HepG2 (cell line): ENCODE measurements at regions not wholly inside any gene's neighbourhood (a gene's known extent, or its start where the extent isn't known, plus 50 kb on each side); places are given as distances from the start of the nearest gene placed in this dataset.

Experiments
- ARID2 ChIP-seq: sonication (generic); formaldehyde crosslinking; IDR thresholded peaks from 2 replicates; pipeline ENCODE4 v1.8.1; 2022; ENCODE audit warnings: mild to moderate bottlenecking, missing genetic modification reagents, borderline replicate concordance
- ARNT2 ChIP-seq: sonication (generic); formaldehyde crosslinking; IDR thresholded peaks from 2 replicates; pipeline ENCODE4 v1.8.0; 2022; ENCODE audit warnings: mild to moderate bottlenecking, low read depth, missing genetic modification reagents, moderate library complexity
- NFYC ChIP-seq: IDR thresholded peaks from 2 replicates; pipeline ENCODE4 v1.6.1; 2016; ENCODE audit warnings: missing genetic modification reagents, missing compliant biosample characterization
- RFXAP ChIP-seq: sonication (generic); formaldehyde crosslinking; IDR thresholded peaks from 2 replicates; pipeline ENCODE4 v1.4.0; 2020; ENCODE audit warnings: missing genetic modification reagents, borderline replicate concordance
- SP2 ChIP-seq: sonication (generic); formaldehyde crosslinking; IDR thresholded peaks from 2 replicates; pipeline ENCODE4 v1.5.1; 2020; ENCODE audit warnings: mild to moderate bottlenecking, missing genetic modification reagents
- ZFP1 ChIP-seq: IDR thresholded peaks from 2 replicates; pipeline ENCODE4 v1.6.1; 2016
- ZFP36L1 ChIP-seq: sonication (generic); formaldehyde crosslinking; IDR thresholded peaks from 2 replicates; pipeline ENCODE4 v1.8.0; 2022; ENCODE audit warnings: mild to moderate bottlenecking, missing genetic modification reagents, moderate library complexity
- ZNF224 ChIP-seq: sonication (generic); formaldehyde crosslinking; IDR thresholded peaks from 2 replicates; pipeline ENCODE4 v1.5.0; 2020; ENCODE audit warnings: mild to moderate bottlenecking, missing genetic modification reagents
- ZNF24 ChIP-seq: fragments of 450-650 bp; IDR thresholded peaks from 2 replicates; pipeline ENCODE4 v1.6.1; 2017; ENCODE audit warnings: antibody characterized with exemption, mild to moderate bottlenecking
- ZNF383 ChIP-seq: sonication (generic); formaldehyde crosslinking; IDR thresholded peaks from 2 replicates; pipeline ENCODE4 v1.4.0; 2020; ENCODE audit warnings: missing genetic modification reagents, mild to moderate bottlenecking, borderline replicate concordance
- ZNF674 ChIP-seq: sonication (generic); formaldehyde crosslinking; IDR thresholded peaks from 2 replicates; pipeline ENCODE4 v1.5.0; 2020; ENCODE audit warnings: low read depth, mild to moderate bottlenecking, missing genetic modification reagents
- ZZZ3 ChIP-seq: sonication (generic); formaldehyde crosslinking; IDR thresholded peaks from 2 replicates; pipeline ENCODE4 v1.4.0; 2020; ENCODE audit warnings: missing genetic modification reagents, mild to moderate bottlenecking, borderline replicate concordance
- TF ChIP-seq, protein P1 (sequence below): sonication (generic); formaldehyde crosslinking; IDR thresholded peaks from 2 replicates; pipeline ENCODE4 v1.4.0; 2020; ENCODE audit warnings: mild to moderate bottlenecking, missing genetic modification reagents
- TF ChIP-seq, protein P2 (sequence below): sonication (generic); formaldehyde crosslinking; conservative IDR thresholded peaks from 2 replicates; pipeline ENCODE4 v1.4.0; 2020; ENCODE audit warnings: mild to moderate bottlenecking, missing genetic modification reagents, moderate library complexity
- TF ChIP-seq, protein P3 (sequence below): sonication (generic); formaldehyde crosslinking; IDR thresholded peaks from 2 replicates; pipeline ENCODE4 v1.4.0; 2020; ENCODE audit warnings: mild to moderate bottlenecking, missing genetic modification reagents
- TF ChIP-seq, protein P4 (sequence below): sonication (generic); formaldehyde crosslinking; IDR thresholded peaks from 2 replicates; pipeline ENCODE4 v1.5.1; 2020; ENCODE audit warnings: missing genetic modification reagents, mild to moderate bottlenecking, borderline replicate concordance
- TF ChIP-seq, protein P5 (sequence below): sonication (generic); formaldehyde crosslinking; IDR thresholded peaks from 2 replicates; pipeline ENCODE4 v1.4.0; 2020; ENCODE audit warnings: missing genetic modification reagents

DNA sequence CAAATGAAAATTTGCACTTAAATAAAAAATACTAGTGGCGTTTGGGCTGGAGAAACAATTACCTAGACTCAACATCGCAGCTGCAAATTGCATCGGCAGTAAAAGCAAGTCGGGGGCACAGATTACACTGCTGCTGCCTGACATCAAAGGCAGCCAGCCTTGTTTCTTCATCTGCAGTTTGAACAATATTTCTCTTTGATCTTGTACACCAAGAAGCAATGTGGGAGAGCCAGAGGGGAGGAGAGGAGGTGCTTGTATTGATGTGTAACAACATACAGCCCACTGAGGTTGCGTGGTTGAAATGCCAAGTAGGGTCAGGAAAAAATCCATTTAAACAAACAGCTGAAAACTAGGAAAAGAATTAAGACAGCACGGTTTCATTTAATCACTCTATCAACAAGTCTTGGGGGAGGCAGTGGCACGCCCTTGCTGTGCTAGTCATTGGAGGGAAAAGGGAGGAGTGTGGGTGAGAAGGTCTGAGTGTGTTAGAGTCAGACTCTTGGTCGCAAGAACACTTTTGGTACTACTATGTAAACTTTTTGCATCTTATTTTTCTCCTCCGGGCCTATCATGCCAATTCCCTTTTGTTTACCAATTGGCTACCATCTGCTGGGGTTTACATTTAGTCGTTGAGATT is 456.5 kb downstream of the OMA1 start (continued):
- TF ChIP-seq, protein P1, sequence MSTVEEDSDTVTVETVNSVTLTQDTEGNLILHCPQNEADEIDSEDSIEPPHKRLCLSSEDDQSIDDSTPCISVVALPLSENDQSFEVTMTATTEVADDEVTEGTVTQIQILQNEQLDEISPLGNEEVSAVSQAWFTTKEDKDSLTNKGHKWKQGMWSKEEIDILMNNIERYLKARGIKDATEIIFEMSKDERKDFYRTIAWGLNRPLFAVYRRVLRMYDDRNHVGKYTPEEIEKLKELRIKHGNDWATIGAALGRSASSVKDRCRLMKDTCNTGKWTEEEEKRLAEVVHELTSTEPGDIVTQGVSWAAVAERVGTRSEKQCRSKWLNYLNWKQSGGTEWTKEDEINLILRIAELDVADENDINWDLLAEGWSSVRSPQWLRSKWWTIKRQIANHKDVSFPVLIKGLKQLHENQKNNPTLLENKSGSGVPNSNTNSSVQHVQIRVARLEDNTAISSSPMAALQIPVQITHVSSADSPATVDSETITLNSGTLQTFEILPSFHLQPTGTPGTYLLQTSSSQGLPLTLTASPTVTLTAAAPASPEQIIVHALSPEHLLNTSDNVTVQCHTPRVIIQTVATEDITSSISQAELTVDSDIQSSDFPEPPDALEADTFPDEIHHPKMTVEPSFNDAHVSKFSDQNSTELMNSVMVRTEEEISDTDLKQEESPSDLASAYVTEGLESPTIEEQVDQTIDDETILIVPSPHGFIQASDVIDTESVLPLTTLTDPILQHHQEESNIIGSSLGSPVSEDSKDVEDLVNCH, result no peak
- TF ChIP-seq RFXAP (CRISPR knock-in tag) (no peak), ZNF24 (no peak), ZFP36L1 (no peak), ARID2 (CRISPR knock-in tag) (no peak), NFYC (CRISPR knock-in tag) (no peak), ZNF224 (CRISPR knock-in tag) (no peak), ZZZ3 (no peak), ARNT2 (CRISPR knock-in tag) (no peak), SP2 (CRISPR knock-in tag) (no peak), ZFP1 (CRISPR knock-in tag) (no peak), ZNF674 (CRISPR knock-in tag) (no peak), ZNF383 (no peak)
- TF ChIP-seq, protein P2, sequence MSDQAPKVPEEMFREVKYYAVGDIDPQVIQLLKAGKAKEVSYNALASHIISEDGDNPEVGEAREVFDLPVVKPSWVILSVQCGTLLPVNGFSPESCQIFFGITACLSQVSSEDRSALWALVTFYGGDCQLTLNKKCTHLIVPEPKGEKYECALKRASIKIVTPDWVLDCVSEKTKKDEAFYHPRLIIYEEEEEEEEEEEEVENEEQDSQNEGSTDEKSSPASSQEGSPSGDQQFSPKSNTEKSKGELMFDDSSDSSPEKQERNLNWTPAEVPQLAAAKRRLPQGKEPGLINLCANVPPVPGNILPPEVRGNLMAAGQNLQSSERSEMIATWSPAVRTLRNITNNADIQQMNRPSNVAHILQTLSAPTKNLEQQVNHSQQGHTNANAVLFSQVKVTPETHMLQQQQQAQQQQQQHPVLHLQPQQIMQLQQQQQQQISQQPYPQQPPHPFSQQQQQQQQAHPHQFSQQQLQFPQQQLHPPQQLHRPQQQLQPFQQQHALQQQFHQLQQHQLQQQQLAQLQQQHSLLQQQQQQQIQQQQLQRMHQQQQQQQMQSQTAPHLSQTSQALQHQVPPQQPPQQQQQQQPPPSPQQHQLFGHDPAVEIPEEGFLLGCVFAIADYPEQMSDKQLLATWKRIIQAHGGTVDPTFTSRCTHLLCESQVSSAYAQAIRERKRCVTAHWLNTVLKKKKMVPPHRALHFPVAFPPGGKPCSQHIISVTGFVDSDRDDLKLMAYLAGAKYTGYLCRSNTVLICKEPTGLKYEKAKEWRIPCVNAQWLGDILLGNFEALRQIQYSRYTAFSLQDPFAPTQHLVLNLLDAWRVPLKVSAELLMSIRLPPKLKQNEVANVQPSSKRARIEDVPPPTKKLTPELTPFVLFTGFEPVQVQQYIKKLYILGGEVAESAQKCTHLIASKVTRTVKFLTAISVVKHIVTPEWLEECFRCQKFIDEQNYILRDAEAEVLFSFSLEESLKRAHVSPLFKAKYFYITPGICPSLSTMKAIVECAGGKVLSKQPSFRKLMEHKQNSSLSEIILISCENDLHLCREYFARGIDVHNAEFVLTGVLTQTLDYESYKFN, result peak; percentile 26; the same call in 1 of the 2 replicates
- TF ChIP-seq, protein P3, sequence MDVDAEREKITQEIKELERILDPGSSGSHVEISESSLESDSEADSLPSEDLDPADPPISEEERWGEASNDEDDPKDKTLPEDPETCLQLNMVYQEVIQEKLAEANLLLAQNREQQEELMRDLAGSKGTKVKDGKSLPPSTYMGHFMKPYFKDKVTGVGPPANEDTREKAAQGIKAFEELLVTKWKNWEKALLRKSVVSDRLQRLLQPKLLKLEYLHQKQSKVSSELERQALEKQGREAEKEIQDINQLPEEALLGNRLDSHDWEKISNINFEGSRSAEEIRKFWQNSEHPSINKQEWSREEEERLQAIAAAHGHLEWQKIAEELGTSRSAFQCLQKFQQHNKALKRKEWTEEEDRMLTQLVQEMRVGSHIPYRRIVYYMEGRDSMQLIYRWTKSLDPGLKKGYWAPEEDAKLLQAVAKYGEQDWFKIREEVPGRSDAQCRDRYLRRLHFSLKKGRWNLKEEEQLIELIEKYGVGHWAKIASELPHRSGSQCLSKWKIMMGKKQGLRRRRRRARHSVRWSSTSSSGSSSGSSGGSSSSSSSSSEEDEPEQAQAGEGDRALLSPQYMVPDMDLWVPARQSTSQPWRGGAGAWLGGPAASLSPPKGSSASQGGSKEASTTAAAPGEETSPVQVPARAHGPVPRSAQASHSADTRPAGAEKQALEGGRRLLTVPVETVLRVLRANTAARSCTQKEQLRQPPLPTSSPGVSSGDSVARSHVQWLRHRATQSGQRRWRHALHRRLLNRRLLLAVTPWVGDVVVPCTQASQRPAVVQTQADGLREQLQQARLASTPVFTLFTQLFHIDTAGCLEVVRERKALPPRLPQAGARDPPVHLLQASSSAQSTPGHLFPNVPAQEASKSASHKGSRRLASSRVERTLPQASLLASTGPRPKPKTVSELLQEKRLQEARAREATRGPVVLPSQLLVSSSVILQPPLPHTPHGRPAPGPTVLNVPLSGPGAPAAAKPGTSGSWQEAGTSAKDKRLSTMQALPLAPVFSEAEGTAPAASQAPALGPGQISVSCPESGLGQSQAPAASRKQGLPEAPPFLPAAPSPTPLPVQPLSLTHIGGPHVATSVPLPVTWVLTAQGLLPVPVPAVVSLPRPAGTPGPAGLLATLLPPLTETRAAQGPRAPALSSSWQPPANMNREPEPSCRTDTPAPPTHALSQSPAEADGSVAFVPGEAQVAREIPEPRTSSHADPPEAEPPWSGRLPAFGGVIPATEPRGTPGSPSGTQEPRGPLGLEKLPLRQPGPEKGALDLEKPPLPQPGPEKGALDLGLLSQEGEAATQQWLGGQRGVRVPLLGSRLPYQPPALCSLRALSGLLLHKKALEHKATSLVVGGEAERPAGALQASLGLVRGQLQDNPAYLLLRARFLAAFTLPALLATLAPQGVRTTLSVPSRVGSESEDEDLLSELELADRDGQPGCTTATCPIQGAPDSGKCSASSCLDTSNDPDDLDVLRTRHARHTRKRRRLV, result no peak
- TF ChIP-seq, protein P4, sequence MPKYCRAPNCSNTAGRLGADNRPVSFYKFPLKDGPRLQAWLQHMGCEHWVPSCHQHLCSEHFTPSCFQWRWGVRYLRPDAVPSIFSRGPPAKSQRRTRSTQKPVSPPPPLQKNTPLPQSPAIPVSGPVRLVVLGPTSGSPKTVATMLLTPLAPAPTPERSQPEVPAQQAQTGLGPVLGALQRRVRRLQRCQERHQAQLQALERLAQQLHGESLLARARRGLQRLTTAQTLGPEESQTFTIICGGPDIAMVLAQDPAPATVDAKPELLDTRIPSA, result no peak
- TF ChIP-seq, protein P5, sequence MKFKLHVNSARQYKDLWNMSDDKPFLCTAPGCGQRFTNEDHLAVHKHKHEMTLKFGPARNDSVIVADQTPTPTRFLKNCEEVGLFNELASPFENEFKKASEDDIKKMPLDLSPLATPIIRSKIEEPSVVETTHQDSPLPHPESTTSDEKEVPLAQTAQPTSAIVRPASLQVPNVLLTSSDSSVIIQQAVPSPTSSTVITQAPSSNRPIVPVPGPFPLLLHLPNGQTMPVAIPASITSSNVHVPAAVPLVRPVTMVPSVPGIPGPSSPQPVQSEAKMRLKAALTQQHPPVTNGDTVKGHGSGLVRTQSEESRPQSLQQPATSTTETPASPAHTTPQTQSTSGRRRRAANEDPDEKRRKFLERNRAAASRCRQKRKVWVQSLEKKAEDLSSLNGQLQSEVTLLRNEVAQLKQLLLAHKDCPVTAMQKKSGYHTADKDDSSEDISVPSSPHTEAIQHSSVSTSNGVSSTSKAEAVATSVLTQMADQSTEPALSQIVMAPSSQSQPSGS, result no peak
